ENCODE measurements at regions not wholly inside any gene's neighbourhood (a gene's known extent, or its start where the extent isn't known, plus 50 kb on each side); places are given as distances from the start of the nearest gene placed in this dataset.

GRCh38 chr3:88936831-88937230 is 170.6 kb upstream of the EPHA3 start:
- TF ChIP-seq CTCF (IDR thresholded peaks at IDR 0.05) (no peak), POLR2A (IDR thresholded peaks at IDR 0.05) (no peak)
